HG03196 (cell line): ENCODE measurements at regions not wholly inside any gene's neighbourhood (a gene's known extent, or its start where the extent isn't known, plus 50 kb on each side); places are given as distances from the start of the nearest gene placed in this dataset.

ENCODE experiments used
- ATAC-seq: cut with Tn5 transposase; IDR thresholded peaks from one replicate; pipeline ENCODE4 v1.9.1; 2021; ENCODE audit not compliant: unreplicated experiment

GRCh38 chr2:139359818-139360217, 579.6 kb upstream of the NXPH2 start:
- ATAC-seq = no peak

GRCh38 chr2:139357972-139358371, 577.8 kb upstream of the NXPH2 start:
- ATAC-seq = no peak

GRCh38 chr2:139354518-139354917, 574.3 kb upstream of the NXPH2 start:
- no peak for ATAC-seq

GRCh38 chr2:139353874-139354273, 573.7 kb upstream of the NXPH2 start:
- ATAC-seq = no peak

- ATAC-seq = no peak
Measured at GRCh38 chr2:139317259-139317658, 537.1 kb upstream of the NXPH2 start.

GRCh38 chr2:139314059-139314458, 533.9 kb upstream of the NXPH2 start:
- ATAC-seq = no peak

GRCh38 chr2:139296672-139297209, 516.6 kb upstream of the NXPH2 start:
- no peak for ATAC-seq

- ATAC-seq = no peak
Measured at GRCh38 chr2:139293992-139294548, 513.9 kb upstream of the NXPH2 start.

- no peak for ATAC-seq
Measured at GRCh38 chr2:139281124-139281523, 500.9 kb upstream of the NXPH2 start.

- ATAC-seq = no peak
Measured at GRCh38 chr2:139271879-139272278, 491.7 kb upstream of the NXPH2 start.

GRCh38 chr2:139271149-139271548, 491.0 kb upstream of the NXPH2 start:
- no peak for ATAC-seq

GRCh38 chr2:139260052-139260430, 479.9 kb upstream of the NXPH2 start:
- no peak for ATAC-seq

GRCh38 chr2:139259422-139260051, 479.3 kb upstream of the NXPH2 start:
- ATAC-seq = no peak

- no peak for ATAC-seq
Measured at GRCh38 chr2:139241286-139241685, 461.1 kb upstream of the NXPH2 start.

- no peak for ATAC-seq
Measured at GRCh38 chr2:139237023-139237422, 456.8 kb upstream of the NXPH2 start.

- no peak for ATAC-seq
Measured at GRCh38 chr2:139230881-139231280, 450.7 kb upstream of the NXPH2 start.

- no peak for ATAC-seq
Measured at GRCh38 chr2:139228276-139228675, 448.1 kb upstream of the NXPH2 start.

- no peak for ATAC-seq
Measured at GRCh38 chr2:139225961-139226360, 445.8 kb upstream of the NXPH2 start.

GRCh38 chr2:139218181-139218580, 438.0 kb upstream of the NXPH2 start:
- no peak for ATAC-seq

- no peak for ATAC-seq
Measured at GRCh38 chr2:139217641-139218040, 437.5 kb upstream of the NXPH2 start.

GRCh38 chr2:139216435-139216834, 436.2 kb upstream of the NXPH2 start:
- no peak for ATAC-seq

GRCh38 chr2:139214801-139215200, 434.6 kb upstream of the NXPH2 start:
- ATAC-seq = no peak

- ATAC-seq = no peak
Measured at GRCh38 chr2:139209586-139209985, 429.4 kb upstream of the NXPH2 start.
